ENCODE measurements at regions not wholly inside any gene's neighbourhood (a gene's known extent, or its start where the extent isn't known, plus 50 kb on each side); places are given as distances from the start of the nearest gene placed in this dataset.

DNA sequence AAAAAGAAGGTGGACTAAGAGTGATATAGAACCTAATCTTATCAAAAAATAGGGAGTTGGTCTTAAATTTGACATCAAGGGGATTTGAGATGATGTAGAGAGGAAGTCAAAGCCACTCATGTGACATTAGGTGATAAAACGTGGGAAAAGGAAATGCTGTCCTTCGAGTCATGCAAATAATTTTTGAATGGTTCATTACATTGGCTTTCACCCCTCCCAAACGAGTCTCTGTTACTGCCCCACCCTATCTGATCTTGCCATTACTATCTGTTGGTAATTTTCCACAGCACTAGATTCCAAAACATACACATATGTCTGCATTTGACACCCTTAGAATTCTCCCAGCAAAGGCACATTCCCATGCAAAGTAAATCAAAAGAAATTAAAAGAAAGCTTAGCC is 531.1 kb upstream of the ADAMTS5 start:
- Histone ChIP-seq H3K9me3 (no peaks in the 10 kb centered on the region), H3K27me3 (no peaks in the 10 kb centered on the region), H3K4me3 (no peak overlapping the region), H3K36me3 (no peaks in the 10 kb centered on the region), H3K4me1 (no peaks in the 10 kb centered on the region), H3K9ac (no peak overlapping the region), H3K27ac (no peak overlapping the region), H4K20me1 (no peaks in the 10 kb centered on the region), H3K4me2 (no peak overlapping the region)
- no peak for TF ChIP-seq Cebpa-rat (IDR thresholded peaks at IDR 0.05)

DNA sequence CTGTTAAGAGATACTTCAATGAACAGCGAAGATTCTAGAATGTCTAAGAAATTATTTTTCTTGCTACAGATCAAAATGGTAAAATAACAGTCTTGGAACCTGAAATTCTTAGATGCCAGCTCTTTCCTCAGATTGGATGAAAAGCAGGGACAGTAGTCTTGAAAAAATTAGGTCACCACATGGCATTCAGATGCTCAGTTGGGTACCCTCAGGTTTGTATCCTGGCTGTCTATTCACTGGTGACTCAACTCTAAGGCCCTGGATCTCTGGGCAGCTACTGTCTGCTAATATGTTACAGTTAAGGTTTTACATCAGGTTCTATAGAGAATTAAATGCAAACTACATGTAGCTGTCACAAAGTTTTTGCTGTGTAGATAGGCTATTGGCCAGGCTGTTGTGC is 528.9 kb upstream of the ADAMTS5 start:
- H3K27ac ChIP-seq, result no peak overlapping the region
- no peaks in the 10 kb centered on the region for H3K4me1 ChIP-seq
- no peak overlapping the region for H3K4me2 ChIP-seq
- no peak for TF ChIP-seq Cebpa-rat (IDR thresholded peaks at IDR 0.05)
- H3K4me3 ChIP-seq, result no peak overlapping the region
- H3K9me3 ChIP-seq, result no peaks in the 10 kb centered on the region
- no peaks in the 10 kb centered on the region for H3K36me3 ChIP-seq
- no peaks in the 10 kb centered on the region for H3K27me3 ChIP-seq
- no peaks in the 10 kb centered on the region for H4K20me1 ChIP-seq
- no peak overlapping the region for H3K9ac ChIP-seq

DNA sequence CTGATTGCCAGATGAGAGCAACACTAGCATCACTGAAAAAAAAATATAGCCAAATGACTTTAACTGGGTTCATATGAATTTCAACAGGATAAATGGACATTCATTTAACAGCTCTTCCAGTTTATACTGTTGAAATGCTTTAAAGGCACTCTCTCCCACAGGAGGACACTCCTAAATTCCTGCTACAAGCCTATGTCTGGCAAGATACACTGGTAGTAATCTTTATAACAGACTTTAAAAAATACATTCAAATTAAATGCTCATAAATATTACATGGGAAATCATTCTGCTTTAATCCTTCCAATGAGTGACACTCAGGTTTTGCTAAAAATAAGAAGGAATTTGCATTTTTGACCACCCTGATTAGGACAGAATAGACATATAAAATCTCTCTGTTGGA is 526.7 kb upstream of the ADAMTS5 start:
- TF ChIP-seq Cebpa-rat (IDR thresholded peaks at IDR 0.05), result no peak
- Histone ChIP-seq H3K9ac (no peak overlapping the region), H3K27me3 (no peaks in the 10 kb centered on the region), H3K36me3 (no peaks in the 10 kb centered on the region), H3K4me1 (no peaks in the 10 kb centered on the region), H3K4me3 (no peak overlapping the region), H3K4me2 (no peak overlapping the region), H3K9me3 (no peaks in the 10 kb centered on the region), H4K20me1 (no peaks in the 10 kb centered on the region), H3K27ac (no peak overlapping the region)

- Histone ChIP-seq H3K4me2 (no peak overlapping the region), H3K9ac (no peak overlapping the region), H3K27ac (no peak overlapping the region), H4K20me1 (no peaks in the 10 kb centered on the region), H3K36me3 (no peaks in the 10 kb centered on the region), H3K4me1 (no peaks in the 10 kb centered on the region), H3K4me3 (no peak overlapping the region), H3K9me3 (no peaks in the 10 kb centered on the region), H3K27me3 (no peaks in the 10 kb centered on the region)
- TF ChIP-seq Cebpa-rat (IDR thresholded peaks at IDR 0.05), result no peak
These were observed 520.8 kb upstream of the ADAMTS5 start for GRCh38 chr21:27487676-27488075.

DNA sequence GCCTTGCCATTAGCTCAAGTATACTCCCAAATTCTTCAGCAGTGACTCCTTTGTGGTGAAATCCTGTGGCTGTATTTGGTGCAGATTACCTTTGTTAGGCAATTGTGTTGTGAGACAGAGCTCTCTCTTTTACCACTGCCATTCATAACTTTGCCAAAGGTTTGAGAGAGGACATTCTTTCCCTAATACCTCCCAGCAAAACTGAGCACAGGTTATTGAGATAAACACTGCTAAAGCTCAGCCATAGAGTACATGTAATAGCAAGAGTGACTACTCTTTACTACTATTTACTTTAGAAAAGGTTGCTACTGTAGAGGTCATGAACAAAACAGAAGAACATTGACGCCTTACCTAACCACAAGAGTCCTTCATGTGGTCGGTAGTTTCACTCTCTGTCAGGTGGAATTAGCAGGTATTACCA is 514.0 kb upstream of the ADAMTS5 start:
- Histone ChIP-seq H3K4me1 (no peaks in the 10 kb centered on the region), H3K4me3 (no peak overlapping the region), H3K9ac (no peak overlapping the region), H4K20me1 (no peaks in the 10 kb centered on the region), H3K36me3 (no peaks in the 10 kb centered on the region), H3K4me2 (no peak overlapping the region), H3K27ac (no peak overlapping the region), H3K9me3 (no peaks in the 10 kb centered on the region), H3K27me3 (no peaks in the 10 kb centered on the region)
- no peak for TF ChIP-seq Cebpa-rat (IDR thresholded peaks at IDR 0.05)

DNA sequence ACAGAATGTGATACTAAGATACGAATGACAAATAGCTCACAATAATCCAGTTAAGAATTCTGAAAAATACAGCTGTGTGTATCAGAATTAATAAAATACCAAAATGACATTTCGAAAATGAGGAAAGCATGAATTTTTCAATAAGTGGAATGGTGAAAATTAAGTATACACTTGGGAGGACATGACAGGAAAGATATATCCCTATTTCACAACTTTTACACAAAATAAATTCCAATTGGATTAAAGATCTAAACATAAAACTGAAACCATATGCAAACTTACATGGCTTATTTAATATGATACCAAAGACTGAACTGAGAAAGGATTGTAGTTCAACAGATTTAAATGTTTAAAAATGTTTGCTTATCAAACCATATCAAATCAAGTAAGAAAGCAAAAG is 510.4 kb upstream of the ADAMTS5 start:
- H3K27me3 ChIP-seq, result no peaks in the 10 kb centered on the region
- no peaks in the 10 kb centered on the region for H4K20me1 ChIP-seq
- H3K27ac ChIP-seq, result no peak overlapping the region
- no peaks in the 10 kb centered on the region for H3K9me3 ChIP-seq
- H3K36me3 ChIP-seq, result no peaks in the 10 kb centered on the region
- no peak for TF ChIP-seq Cebpa-rat (IDR thresholded peaks at IDR 0.05)
- no peak overlapping the region for H3K9ac ChIP-seq
- no peaks in the 10 kb centered on the region for H3K4me1 ChIP-seq
- no peak overlapping the region for H3K4me3 ChIP-seq
- no peak overlapping the region for H3K4me2 ChIP-seq

DNA sequence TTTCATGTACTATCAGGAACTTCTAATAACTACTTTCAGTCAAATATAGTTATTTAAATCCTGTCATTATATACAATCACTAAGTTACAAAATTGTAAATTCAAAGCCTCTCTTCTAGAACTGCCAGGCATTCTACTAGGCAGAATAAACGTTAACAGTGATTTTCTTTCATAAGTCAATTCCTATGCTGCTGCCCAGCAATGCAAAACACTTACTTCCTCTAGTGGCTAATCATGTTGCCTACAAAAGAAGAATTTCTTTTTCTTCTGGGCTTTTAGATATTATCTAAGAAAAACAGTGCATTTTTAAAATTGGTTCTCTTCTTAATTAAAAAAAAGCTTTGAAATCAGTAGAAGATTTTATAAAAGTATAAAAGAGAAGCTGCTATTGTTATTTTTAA is 509.8 kb upstream of the ADAMTS5 start:
- no peak overlapping the region for H3K27ac ChIP-seq
- TF ChIP-seq Cebpa-rat (IDR thresholded peaks at IDR 0.05), result no peak
- no peaks in the 10 kb centered on the region for H4K20me1 ChIP-seq
- H3K9ac ChIP-seq, result no peak overlapping the region
- H3K9me3 ChIP-seq, result no peaks in the 10 kb centered on the region
- H3K4me3 ChIP-seq, result no peak overlapping the region
- H3K4me1 ChIP-seq, result no peaks in the 10 kb centered on the region
- no peak overlapping the region for H3K4me2 ChIP-seq
- H3K27me3 ChIP-seq, result no peaks in the 10 kb centered on the region
- no peaks in the 10 kb centered on the region for H3K36me3 ChIP-seq

GRCh38 chr21:27475363-27475955 is 508.6 kb upstream of the ADAMTS5 start:
- H3K4me3 ChIP-seq, result no peak overlapping the region
- H3K36me3 ChIP-seq, result no peaks in the 10 kb centered on the region
- H3K4me2 ChIP-seq, result no peak overlapping the region
- no peaks in the 10 kb centered on the region for H4K20me1 ChIP-seq
- H3K9me3 ChIP-seq, result no peaks in the 10 kb centered on the region
- H3K27me3 ChIP-seq, result no peaks in the 10 kb centered on the region
- H3K9ac ChIP-seq, result no peak overlapping the region
- no peak overlapping the region for H3K27ac ChIP-seq
- no peak for TF ChIP-seq Cebpa-rat (IDR thresholded peaks at IDR 0.05)
- H3K4me1 ChIP-seq, result no peaks in the 10 kb centered on the region

DNA sequence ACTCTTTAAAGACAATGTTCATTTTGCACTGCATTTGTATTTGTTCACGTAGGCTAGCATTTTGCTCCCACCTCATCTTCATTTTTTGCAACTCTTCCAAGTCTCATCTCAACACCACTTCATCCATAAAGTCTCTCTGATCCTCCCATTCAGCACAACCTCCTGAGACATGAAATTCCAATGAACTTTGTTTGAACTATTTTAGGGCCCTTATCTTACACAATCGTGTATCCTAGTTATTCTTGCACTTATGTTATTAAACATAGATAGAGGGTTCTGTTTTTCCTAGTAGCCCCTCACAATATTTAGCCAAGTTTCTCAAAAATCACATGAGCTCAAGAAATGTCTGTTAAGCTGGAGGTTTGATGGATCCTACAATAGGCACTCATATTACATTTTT is 500.5 kb upstream of the ADAMTS5 start:
- Histone ChIP-seq H3K36me3 (no peaks in the 10 kb centered on the region), H3K9me3 (no peaks in the 10 kb centered on the region), H3K9ac (no peak overlapping the region), H3K27me3 (no peaks in the 10 kb centered on the region), H4K20me1 (no peaks in the 10 kb centered on the region), H3K4me1 (no peaks in the 10 kb centered on the region), H3K27ac (no peak overlapping the region), H3K4me3 (no peak overlapping the region), H3K4me2 (no peak overlapping the region)
- no peak for TF ChIP-seq Cebpa-rat (IDR thresholded peaks at IDR 0.05)

- Histone ChIP-seq H3K4me2 (no peak overlapping the region), H3K9ac (no peak overlapping the region), H3K4me1 (no peaks in the 10 kb centered on the region), H4K20me1 (no peaks in the 10 kb centered on the region), H3K4me3 (no peak overlapping the region), H3K27me3 (no peaks in the 10 kb centered on the region), H3K9me3 (no peaks in the 10 kb centered on the region), H3K36me3 (no peaks in the 10 kb centered on the region), H3K27ac (no peak overlapping the region)
- TF ChIP-seq Cebpa-rat (IDR thresholded peaks at IDR 0.05), result no peak
These were observed 499.3 kb upstream of the ADAMTS5 start for GRCh38 chr21:27466140-27466539.

GRCh38 chr21:27464648-27465047 is 497.8 kb upstream of the ADAMTS5 start:
- H3K4me2 ChIP-seq, result no peak overlapping the region

More at GRCh38 chr21:27464648-27465047, 497.8 kb upstream of the ADAMTS5 start:
- Histone ChIP-seq H3K4me3 (no peak overlapping the region), H3K27me3 (no peaks in the 10 kb centered on the region), H3K9me3 (no peaks in the 10 kb centered on the region), H3K36me3 (no peaks in the 10 kb centered on the region), H4K20me1 (no peaks in the 10 kb centered on the region), H3K4me1 (no peaks in the 10 kb centered on the region), H3K27ac (no peak overlapping the region), H3K9ac (no peak overlapping the region)
- no peak for TF ChIP-seq Cebpa-rat (IDR thresholded peaks at IDR 0.05)

Measured in BLaER1 (cell line).